Spinal cord (tissue), 9 donors: ENCODE measurements at regions not wholly inside any gene's neighbourhood (a gene's known extent, or its start where the extent isn't known, plus 50 kb on each side); places are given as distances from the start of the nearest gene placed in this dataset.

Source experiments
- DNase-seq, 6 donors: peaks; one replicate each; pipeline versions ENCODE4 v3.0.0 to v3.0.0-alpha.2; 2013 to 2015; ENCODE audit warnings: low spot score in 6 of 6, low read depth in 4 of 6
- H3K27ac ChIP-seq: one replicate; pipeline ENCODE4 v1.5.1; 2013; ENCODE audit warnings: low read depth, low read length, control low read depth
- H3K27me3 ChIP-seq: one replicate; pipeline ENCODE4 v1.6.1; 2013; ENCODE audit warnings: low read length; ENCODE audit not compliant: control insufficient read depth, insufficient read depth
- H3K36me3 ChIP-seq: one replicate; pipeline ENCODE4 v1.6.1; 2013; ENCODE audit warnings: low read length; ENCODE audit not compliant: control insufficient read depth, insufficient read depth
- H3K4me1 ChIP-seq: one replicate; pipeline ENCODE4 v1.6.1; 2013; ENCODE audit warnings: low read length; ENCODE audit not compliant: control insufficient read depth, insufficient read depth
- H3K4me3 ChIP-seq: one replicate; pipeline ENCODE4 v1.5.1; 2013; ENCODE audit warnings: low read depth, low read length, control low read depth
- H3K9me3 ChIP-seq: one replicate; pipeline ENCODE4 v1.6.1; 2013; ENCODE audit warnings: low read length; ENCODE audit not compliant: control insufficient read depth, insufficient read depth
- WGBS: methylation state at CpG from one replicate; pipeline ENCODE4 v1.1.5; 2013; ENCODE audit warnings: missing lambda C conversion rate; ENCODE audit not compliant: insufficient coverage; 5-methylcytosine and 5-hydroxymethylcytosine counted together
- donor health status: healthy.

GRCh38 chr1:67896826-67897225, 63.6 kb upstream of the GNG12 start:
- no peaks in the 10 kb centered on the region for H3K27me3 ChIP-seq
- H3K4me3 ChIP-seq = no peak overlapping the region
- 61% methylated on average over 4 of the region's 6 CpGs for WGBS
- no peaks in the 10 kb centered on the region for H3K36me3 ChIP-seq
- H3K9me3 ChIP-seq = no peaks in the 10 kb centered on the region
- H3K27ac ChIP-seq = no peak overlapping the region
- DNase-seq = no peak
- no peaks in the 10 kb centered on the region for H3K4me1 ChIP-seq

GRCh38 chr1:67894981-67895735, 61.9 kb upstream of the GNG12 start:
- Histone ChIP-seq H3K4me3 (no peak overlapping the region), H3K36me3 (no peaks in the 10 kb centered on the region), H3K27ac (no peak overlapping the region), H3K4me1 (no peaks in the 10 kb centered on the region), H3K27me3 (no peaks in the 10 kb centered on the region), H3K9me3 (no peaks in the 10 kb centered on the region)
- WGBS = no CpG with 5 or more reads among the region's 4 CpGs
- DNase-seq = no peak

DNA sequence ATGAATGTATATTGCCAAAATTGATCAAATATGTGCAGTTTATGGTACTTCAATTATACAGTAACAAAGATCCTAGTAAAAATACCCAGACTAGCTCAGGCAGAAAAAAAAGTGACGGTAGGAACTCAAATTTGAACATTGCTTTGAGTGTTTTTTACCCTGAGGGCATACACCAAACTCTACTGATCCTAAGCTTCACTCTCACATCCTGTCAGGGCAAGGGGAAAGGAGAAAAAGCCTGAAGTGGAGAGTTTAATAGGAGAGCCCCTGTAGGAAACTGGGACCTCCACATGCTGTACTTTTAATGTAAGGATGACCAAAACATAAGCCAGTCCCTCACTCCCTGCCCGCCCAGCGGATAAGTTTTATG, 59.8 kb upstream of the GNG12 start:
- no CpG with 5 or more reads among the region's 3 CpGs for WGBS
- Histone ChIP-seq H3K27ac (no peak overlapping the region), H3K36me3 (no peaks in the 10 kb centered on the region), H3K27me3 (no peaks in the 10 kb centered on the region), H3K9me3 (no peaks in the 10 kb centered on the region), H3K4me3 (no peak overlapping the region), H3K4me1 (peaks cover 4% of the 10 kb centered on the region)
- no peak for DNase-seq

- no peaks in the 10 kb centered on the region for H3K36me3 ChIP-seq
- H3K27me3 ChIP-seq = no peaks in the 10 kb centered on the region
- DNase-seq = no peak
- WGBS = 17% methylated on average over 1 of the region's 3 CpGs
- H3K4me1 ChIP-seq = peaks cover 4% of the 10 kb centered on the region
- H3K9me3 ChIP-seq = no peaks in the 10 kb centered on the region
- H3K4me3 ChIP-seq = no peak overlapping the region
- no peak overlapping the region for H3K27ac ChIP-seq
These were observed 59.3 kb upstream of the GNG12 start for GRCh38 chr1:67892476-67893125.

- WGBS = 83% methylated on average over 1 of the region's 1 CpG
- peaks cover 4% of the 10 kb centered on the region for H3K4me1 ChIP-seq
- H3K27ac ChIP-seq = no peak overlapping the region
- H3K4me3 ChIP-seq = no peak overlapping the region
- no peaks in the 10 kb centered on the region for H3K36me3 ChIP-seq
- no peaks in the 10 kb centered on the region for H3K9me3 ChIP-seq
- H3K27me3 ChIP-seq = no peaks in the 10 kb centered on the region
- DNase-seq = no peak
These were observed 57.6 kb upstream of the GNG12 start for GRCh38 chr1:67890857-67891256.

GRCh38 chr1:67889953-67890567, 56.8 kb upstream of the GNG12 start:
- peak in 1 of 6 donors; percentile 16 for DNase-seq
- H3K4me1 ChIP-seq = peaks cover 4% of the 10 kb centered on the region
- H3K4me3 ChIP-seq = no peak overlapping the region
- H3K9me3 ChIP-seq = no peaks in the 10 kb centered on the region
- no peaks in the 10 kb centered on the region for H3K36me3 ChIP-seq
- H3K27ac ChIP-seq = no peak overlapping the region
- H3K27me3 ChIP-seq = no peaks in the 10 kb centered on the region

GRCh38 chr1:67889466-67889865, 56.2 kb upstream of the GNG12 start:
- H3K4me3 ChIP-seq = no peak overlapping the region
- H3K36me3 ChIP-seq = no peaks in the 10 kb centered on the region
- DNase-seq = no peak
- WGBS = no CpG with 5 or more reads among the region's 1 CpG
- no peaks in the 10 kb centered on the region for H3K27me3 ChIP-seq
- no peak overlapping the region for H3K27ac ChIP-seq
- H3K9me3 ChIP-seq = no peaks in the 10 kb centered on the region
- H3K4me1 ChIP-seq = peaks cover 4% of the 10 kb centered on the region

- Histone ChIP-seq H3K27me3 (no peaks in the 10 kb centered on the region), H3K9me3 (no peaks in the 10 kb centered on the region), H3K4me1 (peaks cover 4% of the 10 kb centered on the region), H3K27ac (peak overlapping the region; percentile 35), H3K4me3 (no peak overlapping the region), H3K36me3 (no peaks in the 10 kb centered on the region)
- 50% methylated on average over 1 of the region's 6 CpGs for WGBS
- peak in 2 of 6 donors; percentile 20 to 74 for DNase-seq
These were observed 55.2 kb upstream of the GNG12 start for GRCh38 chr1:67888216-67889106.

GRCh38 chr1:67887146-67887545, 53.9 kb upstream of the GNG12 start:
- no peak overlapping the region for H3K4me3 ChIP-seq
- no CpG with 5 or more reads among the region's 2 CpGs for WGBS
- H3K27me3 ChIP-seq = no peaks in the 10 kb centered on the region

More at GRCh38 chr1:67887146-67887545, 53.9 kb upstream of the GNG12 start:
- no peaks in the 10 kb centered on the region for H3K9me3 ChIP-seq
- no peaks in the 10 kb centered on the region for H3K36me3 ChIP-seq
- DNase-seq = no peak
- H3K4me1 ChIP-seq = peaks cover 4% of the 10 kb centered on the region
- H3K27ac ChIP-seq = no peak overlapping the region
